ENCODE measurements at regions not wholly inside any gene's neighbourhood (a gene's known extent, or its start where the extent isn't known, plus 50 kb on each side); places are given as distances from the start of the nearest gene placed in this dataset.

DNA sequence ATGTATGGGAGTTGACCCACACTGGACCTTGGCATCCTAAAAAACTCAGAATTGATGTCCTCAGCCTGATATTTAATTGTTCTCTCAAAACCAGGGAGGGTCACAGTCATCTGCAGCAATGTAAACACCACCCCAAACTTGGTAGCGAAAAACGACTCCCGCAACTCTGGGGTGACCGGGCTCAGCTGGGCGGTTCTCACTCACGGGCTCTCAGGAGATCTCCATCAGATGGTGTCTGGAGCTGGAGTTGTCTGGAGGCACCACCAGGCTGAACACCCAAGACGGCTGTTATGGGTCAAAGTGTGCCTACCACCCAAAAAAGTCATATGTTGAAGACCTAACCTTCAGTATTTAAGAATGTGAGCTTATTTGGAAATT is 50.9 kb upstream of the NXT1 start:
- CTCF ChIA-PET, result interaction anchor here (0.9 kb wide), 1 partner anchor 585 kb away, joined by 3 read pairs; no protein-coding TSS in a partner anchor
- DNase-seq (ENCODE audit: low spot score), result no peak
- TF ChIP-seq, protein P1, sequence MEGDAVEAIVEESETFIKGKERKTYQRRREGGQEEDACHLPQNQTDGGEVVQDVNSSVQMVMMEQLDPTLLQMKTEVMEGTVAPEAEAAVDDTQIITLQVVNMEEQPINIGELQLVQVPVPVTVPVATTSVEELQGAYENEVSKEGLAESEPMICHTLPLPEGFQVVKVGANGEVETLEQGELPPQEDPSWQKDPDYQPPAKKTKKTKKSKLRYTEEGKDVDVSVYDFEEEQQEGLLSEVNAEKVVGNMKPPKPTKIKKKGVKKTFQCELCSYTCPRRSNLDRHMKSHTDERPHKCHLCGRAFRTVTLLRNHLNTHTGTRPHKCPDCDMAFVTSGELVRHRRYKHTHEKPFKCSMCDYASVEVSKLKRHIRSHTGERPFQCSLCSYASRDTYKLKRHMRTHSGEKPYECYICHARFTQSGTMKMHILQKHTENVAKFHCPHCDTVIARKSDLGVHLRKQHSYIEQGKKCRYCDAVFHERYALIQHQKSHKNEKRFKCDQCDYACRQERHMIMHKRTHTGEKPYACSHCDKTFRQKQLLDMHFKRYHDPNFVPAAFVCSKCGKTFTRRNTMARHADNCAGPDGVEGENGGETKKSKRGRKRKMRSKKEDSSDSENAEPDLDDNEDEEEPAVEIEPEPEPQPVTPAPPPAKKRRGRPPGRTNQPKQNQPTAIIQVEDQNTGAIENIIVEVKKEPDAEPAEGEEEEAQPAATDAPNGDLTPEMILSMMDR (conservative IDR thresholded peaks at IDR 0.05; ENCODE audit: low read depth), result no peak
- no peak overlapping the region for H3K27ac ChIP-seq
- POLR2A ChIA-PET (ENCODE audit: low non-redundant PET), result no interaction called here

DNA sequence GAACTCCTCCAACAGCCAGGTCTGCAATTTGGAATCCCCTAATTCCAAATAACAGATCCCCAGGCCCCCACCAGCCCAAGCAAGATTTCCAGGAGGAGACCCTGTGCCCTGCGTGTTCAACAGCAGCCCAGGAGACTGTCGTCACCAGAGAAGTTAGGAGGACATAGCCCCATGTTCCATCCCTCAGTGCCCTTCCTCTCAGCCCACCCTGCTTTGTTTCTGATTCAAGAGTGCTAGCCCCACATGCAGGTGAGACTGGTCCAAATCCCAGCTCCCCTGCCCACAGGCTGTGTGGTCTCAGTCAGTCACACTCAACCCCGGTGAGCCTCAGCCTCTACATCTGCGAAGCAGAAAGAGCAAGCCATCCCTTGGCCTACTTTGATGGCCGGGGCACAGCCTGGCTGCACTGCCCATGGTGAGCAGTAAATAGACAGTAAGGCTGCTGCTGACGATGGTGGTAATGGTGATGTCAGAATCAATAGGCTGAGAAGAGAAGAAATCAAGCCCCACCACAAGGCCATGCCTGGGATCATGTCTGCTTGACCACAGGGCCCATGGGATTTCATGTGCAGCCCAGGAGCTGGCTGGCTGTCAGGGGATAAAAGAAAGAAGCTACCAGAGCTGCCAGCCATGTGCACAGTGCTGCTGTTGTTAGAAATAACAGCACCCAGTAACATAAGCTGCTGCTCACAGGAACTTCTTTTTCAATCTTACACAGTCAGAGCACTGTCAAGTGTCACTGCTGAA is 51.5 kb upstream of the NXT1 start:
- POLR2A ChIA-PET (ENCODE audit: low non-redundant PET), result no interaction called here

GRCh38 chr20:23298155-23298554 is 52.4 kb upstream of the NXT1 start:
- DNase-seq (ENCODE audit: low spot score), result no peak
- no peak overlapping the region for H3K27ac ChIP-seq
- ChIA-PET POLR2A (ENCODE audit: low non-redundant PET) (no interaction called here), CTCF (interaction anchor here (0.5 kb wide), 1 partner anchor 238 kb away, joined by 3 read pairs; no protein-coding TSS in a partner anchor)
- TF ChIP-seq, protein P1 (conservative IDR thresholded peaks at IDR 0.05; ENCODE audit: low read depth), result no peak

More for the DNA sequence above, 51.5 kb upstream of the NXT1 start:
- no peak for DNase-seq (ENCODE audit: low spot score)
- H3K27ac ChIP-seq, result no peak overlapping the region
- CTCF ChIA-PET, result interaction anchor here (0.9 kb wide), 1 partner anchor 584 kb away, joined by 3 read pairs; no protein-coding TSS in a partner anchor
- TF ChIP-seq, protein P1 (conservative IDR thresholded peaks at IDR 0.05; ENCODE audit: low read depth), result no peak

DNA sequence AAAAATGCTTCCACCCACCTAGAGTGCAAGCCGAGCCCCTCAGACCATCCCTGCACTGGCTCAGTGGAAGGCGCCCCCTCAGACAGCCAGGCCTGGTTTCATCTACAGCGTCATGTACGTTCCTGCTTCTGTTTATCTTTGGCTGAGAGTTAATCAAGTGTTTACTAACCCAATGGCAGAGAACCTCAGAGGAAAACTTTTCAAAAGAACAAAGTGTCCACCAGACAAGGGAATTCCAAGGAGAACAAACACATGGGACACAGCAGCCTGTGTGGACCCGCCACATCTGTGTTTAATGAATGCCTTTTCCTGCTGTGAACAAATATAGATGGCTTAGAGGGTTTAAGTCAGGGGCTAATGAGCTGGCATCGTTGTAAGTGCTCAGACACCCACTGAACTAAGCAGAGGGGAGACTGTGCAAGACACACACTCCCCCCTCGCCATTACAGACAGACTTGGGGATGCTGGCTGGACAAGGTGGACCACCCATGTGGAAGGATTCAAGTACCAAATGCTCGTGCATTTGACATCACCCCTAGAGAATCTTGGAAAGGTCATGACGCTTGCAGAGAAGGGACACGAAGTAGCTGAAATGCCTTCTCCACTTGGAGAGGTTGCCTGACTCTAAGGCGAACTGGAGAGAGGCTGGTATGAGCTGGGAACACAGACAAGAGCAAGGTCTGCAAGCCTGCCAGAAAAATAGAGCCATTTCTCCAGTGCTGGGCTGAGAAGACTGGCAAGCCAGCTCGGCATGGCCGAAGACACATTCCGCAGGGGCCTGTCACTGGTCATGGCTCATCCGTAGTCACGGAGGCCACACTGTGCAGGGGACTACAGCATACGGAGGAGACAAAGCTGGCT is 53.5 kb upstream of the NXT1 start:
- TF ChIP-seq, protein P1 (conservative IDR thresholded peaks at IDR 0.05; ENCODE audit: low read depth), result no peak
- DNase-seq (ENCODE audit: low spot score), result no peak
- H3K27ac ChIP-seq, result no peak overlapping the region
- CTCF ChIA-PET, result interaction anchor here (0.7 kb wide), 1 partner anchor 903 kb away, joined by 3 read pairs; no protein-coding TSS in a partner anchor
- POLR2A ChIA-PET (ENCODE audit: low non-redundant PET), result no interaction called here

DNA sequence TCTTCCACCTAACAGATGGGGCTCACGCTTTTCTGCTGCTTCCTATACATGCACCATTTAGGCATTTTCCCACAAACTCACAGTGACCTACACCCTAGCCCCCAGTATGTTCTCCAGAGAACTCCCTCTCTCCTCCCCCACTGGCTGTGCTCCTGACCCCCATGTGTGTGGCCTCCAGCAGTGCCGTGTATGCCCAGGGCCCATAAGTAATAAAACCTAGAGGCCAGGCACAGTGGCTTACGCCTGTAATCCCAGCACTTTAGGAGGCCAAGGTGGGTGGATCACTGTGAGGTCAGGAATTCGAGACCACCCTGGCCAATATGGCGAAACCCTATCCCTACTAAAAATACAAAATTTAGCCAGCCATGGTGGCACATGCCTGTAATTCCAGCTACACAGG is 54.7 kb upstream of the NXT1 start:
- CTCF ChIA-PET, result no interaction called here
- TF ChIP-seq, protein P1 (conservative IDR thresholded peaks at IDR 0.05; ENCODE audit: low read depth), result no peak
- POLR2A ChIA-PET (ENCODE audit: low non-redundant PET), result no interaction called here
- H3K27ac ChIP-seq, result no peak overlapping the region
- DNase-seq (ENCODE audit: low spot score), result no peak

- no peak overlapping the region for H3K27ac ChIP-seq
- TF ChIP-seq, protein P1 (conservative IDR thresholded peaks at IDR 0.05; ENCODE audit: low read depth), result no peak
- POLR2A ChIA-PET (ENCODE audit: low non-redundant PET), result no interaction called here
- DNase-seq (ENCODE audit: low spot score), result no peak
- CTCF ChIA-PET, result interaction anchor here (0.6 to 0.7 kb wide), 3 partner anchors 9 to 1102 kb away, joined by 3 read pairs; no protein-coding TSS in a partner anchor
Measured at GRCh38 chr20:23294671-23295070, 55.9 kb upstream of the NXT1 start.
